ENCODE measurements at regions not wholly inside any gene's neighbourhood (a gene's known extent, or its start where the extent isn't known, plus 50 kb on each side); places are given as distances from the start of the nearest gene placed in this dataset.

DNA sequence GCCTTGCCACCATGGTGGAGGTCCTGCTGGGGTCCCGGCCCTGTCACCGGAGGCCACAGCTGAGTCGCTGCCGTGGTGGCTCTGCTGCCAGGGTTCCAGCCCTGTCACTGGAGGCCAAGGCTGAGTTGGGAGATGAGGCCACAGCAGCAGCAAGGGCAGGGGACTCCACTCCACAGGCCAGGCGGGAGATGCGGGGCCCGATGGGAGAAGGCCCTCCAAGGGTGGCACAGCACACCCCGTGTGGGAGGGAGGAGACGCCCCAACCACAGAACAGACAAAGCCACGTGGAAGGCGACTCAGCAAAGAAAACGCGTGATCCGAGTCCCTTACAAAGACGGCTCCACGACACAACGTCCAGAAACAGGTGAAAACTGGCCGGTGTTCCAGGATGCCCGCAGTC lies 159.3 kb downstream of the BRD1 start:
- H3K27ac ChIP-seq (ENCODE audit: insufficient read depth, low read length, poor library complexity, severe bottlenecking), result no peak overlapping the region
- Mint-ChIP-seq H3K27me3 (peaks cover 37% of the 10 kb centered on the region), H3K4me1 (peaks cover 0 to 37% (median 26%) of the 10 kb centered on the region in 4 donors), H3K9me3 (peaks cover 0 to 5% (median 0%) of the 10 kb centered on the region in 7 donors), H3K4me3 (peak overlapping the region in 1 of 4 donors; percentile 93), H3K36me3 (no peaks in the 10 kb centered on the region), H3K27ac (no peak overlapping the region)
- no peaks in the 10 kb centered on the region for H3K36me3 ChIP-seq (ENCODE audit: control insufficient read depth, insufficient read depth, low read length)
- DNase-seq (no peak), ATAC-seq (ENCODE audit: low read depth in 2 of 2) (no peak)
- H3K27me3 ChIP-seq (ENCODE audit: control insufficient read depth, insufficient read depth, low read length), result peaks cover 13% of the 10 kb centered on the region
- H3K4me1 ChIP-seq (ENCODE audit: control insufficient read depth, insufficient read depth, low read length, poor library complexity, severe bottlenecking), result peaks cover 17% of the 10 kb centered on the region
- no peaks in the 10 kb centered on the region for H3K9me3 ChIP-seq (ENCODE audit: control insufficient read depth in 2 of 2, low read length in 2 of 2)
- H3K4me3 ChIP-seq (ENCODE audit: low read depth, low read length), result no peak overlapping the region

DNA sequence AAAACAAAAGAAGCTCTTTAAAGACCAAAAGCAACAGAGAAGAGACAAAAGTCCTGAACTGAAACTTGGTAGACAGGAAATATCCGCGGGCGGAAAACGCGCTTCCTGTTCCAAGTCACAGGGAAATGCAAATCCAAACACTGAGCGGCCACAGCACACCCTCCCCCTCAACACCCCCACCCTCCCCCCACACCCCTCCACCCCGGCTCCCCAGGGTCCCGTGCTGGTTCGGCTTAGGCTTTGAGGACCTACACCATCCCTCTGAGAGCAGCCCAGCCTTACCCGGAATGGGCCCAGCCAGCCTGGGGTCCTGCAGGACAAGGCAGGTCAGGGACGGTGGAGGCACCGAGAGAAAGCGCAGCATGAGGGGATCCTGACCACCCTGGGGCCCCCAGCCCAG lies 160.4 kb downstream of the BRD1 start:
- H3K36me3 Mint-ChIP-seq, result no peaks in the 10 kb centered on the region
- H3K27ac Mint-ChIP-seq, result peak overlapping the region in 2 of 3 donors; percentile 21 to 93
- H3K27me3 ChIP-seq (ENCODE audit: control insufficient read depth, insufficient read depth, low read length), result peaks cover 13% of the 10 kb centered on the region
- peaks cover 17% of the 10 kb centered on the region for H3K4me1 ChIP-seq (ENCODE audit: control insufficient read depth, insufficient read depth, low read length, poor library complexity, severe bottlenecking)
- peaks cover 0 to 5% (median 0%) of the 10 kb centered on the region in 7 donors for H3K9me3 Mint-ChIP-seq
- ATAC-seq (ENCODE audit: low read depth in 2 of 2) (no peak), DNase-seq (peak in 1 of 3 donors; percentile 37)
- H3K4me3 Mint-ChIP-seq, result peak overlapping the region; percentile 34 to 71 (median 42)
- peaks cover 42% of the 10 kb centered on the region for H3K27me3 Mint-ChIP-seq
- peak overlapping the region; percentile 51 for H3K4me3 ChIP-seq (ENCODE audit: low read depth, low read length)
- H3K9me3 ChIP-seq (ENCODE audit: control insufficient read depth in 2 of 2, low read length in 2 of 2), result no peaks in the 10 kb centered on the region
- H3K27ac ChIP-seq (ENCODE audit: insufficient read depth, low read length, poor library complexity, severe bottlenecking), result no peak overlapping the region
- H3K4me1 Mint-ChIP-seq, result peaks cover 0 to 37% (median 26%) of the 10 kb centered on the region in 4 donors
- no peaks in the 10 kb centered on the region for H3K36me3 ChIP-seq (ENCODE audit: control insufficient read depth, insufficient read depth, low read length)

DNA sequence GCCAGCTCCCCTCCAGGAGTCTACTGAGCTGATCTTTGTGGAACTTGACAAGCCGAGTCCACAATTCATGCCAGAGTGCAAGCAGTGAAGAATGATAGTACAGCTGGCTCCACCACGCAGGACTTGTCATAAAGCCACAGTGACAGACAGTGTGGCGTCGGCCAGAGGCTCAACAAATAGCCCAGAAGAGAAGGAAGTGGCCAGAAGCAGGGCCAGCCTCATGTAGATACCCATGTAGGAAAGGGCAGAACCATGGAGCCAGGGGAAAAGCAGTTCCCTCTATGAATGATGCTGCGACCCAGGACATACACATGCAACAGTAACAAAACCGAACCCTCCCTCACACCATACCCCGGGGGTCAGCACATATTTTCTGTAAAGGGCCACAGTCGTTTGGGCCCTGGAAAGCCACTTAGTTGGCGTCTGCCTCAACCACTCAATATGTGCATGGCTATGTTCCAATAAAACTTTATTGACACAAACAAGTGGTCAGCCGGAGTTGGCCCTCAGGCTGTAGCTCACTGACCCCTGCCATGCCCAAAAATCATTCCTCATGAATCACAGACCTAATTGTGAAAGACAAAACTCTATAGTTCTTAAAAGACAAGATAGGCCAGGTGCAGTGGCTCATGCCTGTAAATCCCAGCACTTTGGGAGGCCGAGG lies 161.4 kb downstream of the BRD1 start:
- H3K9me3 Mint-ChIP-seq, result peaks cover 0 to 5% (median 0%) of the 10 kb centered on the region in 7 donors
- Histone ChIP-seq H3K27ac (ENCODE audit: insufficient read depth, low read length, poor library complexity, severe bottlenecking) (no peak overlapping the region), H3K4me1 (ENCODE audit: control insufficient read depth, insufficient read depth, low read length, poor library complexity, severe bottlenecking) (peaks cover 15% of the 10 kb centered on the region), H3K36me3 (ENCODE audit: control insufficient read depth, insufficient read depth, low read length) (no peaks in the 10 kb centered on the region), H3K9me3 (ENCODE audit: control insufficient read depth in 2 of 2, low read length in 2 of 2) (no peaks in the 10 kb centered on the region), H3K4me3 (ENCODE audit: low read depth, low read length) (no peak overlapping the region), H3K27me3 (ENCODE audit: control insufficient read depth, insufficient read depth, low read length) (peaks cover 7% of the 10 kb centered on the region)
- H3K4me3 Mint-ChIP-seq, result peak overlapping the region in 3 of 4 donors; percentile 36 to 71 (median 49)
- peak overlapping the region in 1 of 3 donors; percentile 21 for H3K27ac Mint-ChIP-seq
- no peaks in the 10 kb centered on the region for H3K36me3 Mint-ChIP-seq
- no peak for ATAC-seq (ENCODE audit: low read depth in 2 of 2)
- no peak for DNase-seq
- peaks cover 33% of the 10 kb centered on the region for H3K27me3 Mint-ChIP-seq
- H3K4me1 Mint-ChIP-seq, result peaks cover 0 to 31% (median 21%) of the 10 kb centered on the region in 4 donors

DNA sequence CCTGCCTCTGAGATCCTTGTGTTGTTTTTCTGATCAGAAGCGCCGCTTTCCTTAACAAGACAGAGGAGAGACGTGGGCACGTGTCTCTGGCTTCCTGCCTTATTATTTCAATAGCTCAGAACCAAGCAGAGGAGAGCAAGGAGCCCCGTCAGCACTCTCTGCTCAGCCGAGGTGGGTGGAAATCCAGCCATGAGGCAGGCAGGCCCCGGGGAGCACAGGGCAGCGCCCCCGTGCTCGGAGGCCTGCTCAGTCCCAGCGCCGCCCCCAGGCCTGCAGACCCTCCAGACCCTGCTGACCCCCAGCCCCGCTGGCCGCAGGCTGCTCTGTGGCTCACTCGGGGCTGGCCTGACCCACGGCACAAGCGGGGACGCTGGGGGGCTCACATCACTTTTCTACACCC lies 162.8 kb downstream of the BRD1 start:
- Mint-ChIP-seq H3K9me3 (peaks cover 0 to 5% (median 0%) of the 10 kb centered on the region in 7 donors), H3K4me3 (no peak overlapping the region), H3K27me3 (peaks cover 28% of the 10 kb centered on the region), H3K4me1 (peaks cover 0 to 28% (median 17%) of the 10 kb centered on the region in 4 donors), H3K27ac (no peak overlapping the region), H3K36me3 (no peaks in the 10 kb centered on the region)
- ATAC-seq (ENCODE audit: low read depth in 2 of 2) (no peak), DNase-seq (no peak)
- H3K36me3 ChIP-seq (ENCODE audit: control insufficient read depth, insufficient read depth, low read length), result no peaks in the 10 kb centered on the region
- H3K27me3 ChIP-seq (ENCODE audit: control insufficient read depth, insufficient read depth, low read length), result peaks cover 6% of the 10 kb centered on the region
- H3K9me3 ChIP-seq (ENCODE audit: control insufficient read depth in 2 of 2, low read length in 2 of 2), result no peaks in the 10 kb centered on the region
- H3K4me1 ChIP-seq (ENCODE audit: control insufficient read depth, insufficient read depth, low read length, poor library complexity, severe bottlenecking), result peaks cover 7% of the 10 kb centered on the region
- no peak overlapping the region for H3K4me3 ChIP-seq (ENCODE audit: low read depth, low read length)
- no peak overlapping the region for H3K27ac ChIP-seq (ENCODE audit: insufficient read depth, low read length, poor library complexity, severe bottlenecking)

DNA sequence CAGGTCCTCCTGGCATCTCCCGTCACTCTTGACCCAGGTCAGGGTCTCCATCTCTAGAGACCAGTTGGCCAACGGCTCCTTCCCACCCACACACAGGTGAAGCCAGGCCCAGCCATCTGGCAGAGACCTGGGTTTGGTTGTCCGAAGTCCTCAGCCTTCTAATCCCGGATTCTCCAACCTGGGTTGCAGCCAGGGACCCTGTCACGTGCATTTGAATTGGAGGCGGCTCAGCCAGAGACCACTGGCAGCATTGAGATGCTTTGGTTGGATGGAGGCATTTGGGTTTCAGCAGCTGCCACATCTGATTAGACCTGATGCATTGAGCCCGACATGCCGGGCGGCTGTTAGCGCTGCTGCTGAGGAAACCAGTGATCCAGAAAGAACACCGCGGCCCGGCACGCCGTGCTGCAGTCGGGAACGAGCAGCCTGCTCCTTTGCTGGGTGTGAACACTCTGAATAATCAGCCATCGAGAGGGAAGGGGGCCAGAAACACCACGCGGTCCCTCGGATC lies 163.2 kb downstream of the BRD1 start:
- peaks cover 23% of the 10 kb centered on the region for H3K27me3 Mint-ChIP-seq
- Histone ChIP-seq H3K4me3 (ENCODE audit: low read depth, low read length) (no peak overlapping the region), H3K27ac (ENCODE audit: insufficient read depth, low read length, poor library complexity, severe bottlenecking) (no peak overlapping the region), H3K4me1 (ENCODE audit: control insufficient read depth, insufficient read depth, low read length, poor library complexity, severe bottlenecking) (peaks cover 7% of the 10 kb centered on the region), H3K9me3 (ENCODE audit: control insufficient read depth in 2 of 2, low read length in 2 of 2) (no peaks in the 10 kb centered on the region), H3K36me3 (ENCODE audit: control insufficient read depth, insufficient read depth, low read length) (no peaks in the 10 kb centered on the region), H3K27me3 (ENCODE audit: control insufficient read depth, insufficient read depth, low read length) (peaks cover 6% of the 10 kb centered on the region)
- no peaks in the 10 kb centered on the region for H3K36me3 Mint-ChIP-seq
- H3K4me3 Mint-ChIP-seq, result no peak overlapping the region
- no peak for ATAC-seq (ENCODE audit: low read depth in 2 of 2)
- H3K9me3 Mint-ChIP-seq, result peaks cover 0 to 5% (median 0%) of the 10 kb centered on the region in 7 donors
- H3K4me1 Mint-ChIP-seq, result peaks cover 0 to 28% (median 16%) of the 10 kb centered on the region in 4 donors
- no peak for DNase-seq
- H3K27ac Mint-ChIP-seq, result no peak overlapping the region

DNA sequence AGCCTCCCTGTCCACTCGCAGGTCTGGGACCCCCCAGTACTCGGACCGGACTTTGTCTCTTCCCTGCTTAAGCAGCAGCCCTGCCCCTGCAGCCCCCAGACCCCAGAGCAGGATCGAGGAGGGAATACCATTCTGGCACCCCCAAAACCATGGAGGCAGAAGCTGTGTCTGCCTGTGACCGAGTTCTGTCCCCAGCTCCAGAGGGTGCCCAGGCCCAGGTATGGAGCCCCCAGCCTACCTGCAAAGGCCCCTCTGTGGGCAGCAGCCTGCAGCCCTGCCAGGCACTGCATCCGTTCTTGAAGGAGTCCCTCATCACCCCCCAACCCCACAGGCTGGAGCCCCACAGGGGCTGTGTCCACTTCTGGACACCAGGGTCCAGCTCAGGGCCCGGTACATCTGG lies 163.8 kb downstream of the BRD1 start:
- ATAC-seq (ENCODE audit: low read depth in 2 of 2) (no peak), DNase-seq (no peak)
- Histone ChIP-seq H3K27me3 (ENCODE audit: control insufficient read depth, insufficient read depth, low read length) (peaks cover 1% of the 10 kb centered on the region), H3K27ac (ENCODE audit: insufficient read depth, low read length, poor library complexity, severe bottlenecking) (no peak overlapping the region), H3K9me3 (ENCODE audit: control insufficient read depth in 2 of 2, low read length in 2 of 2) (no peaks in the 10 kb centered on the region), H3K4me3 (ENCODE audit: low read depth, low read length) (no peak overlapping the region), H3K36me3 (ENCODE audit: control insufficient read depth, insufficient read depth, low read length) (no peaks in the 10 kb centered on the region), H3K4me1 (ENCODE audit: control insufficient read depth, insufficient read depth, low read length, poor library complexity, severe bottlenecking) (peaks cover 7% of the 10 kb centered on the region)
- H3K27me3 Mint-ChIP-seq, result peaks cover 17% of the 10 kb centered on the region
- H3K9me3 Mint-ChIP-seq, result no peaks in the 10 kb centered on the region
- no peak overlapping the region for H3K4me3 Mint-ChIP-seq
- H3K4me1 Mint-ChIP-seq, result peaks cover 0 to 25% (median 13%) of the 10 kb centered on the region in 4 donors
- no peaks in the 10 kb centered on the region for H3K36me3 Mint-ChIP-seq
- H3K27ac Mint-ChIP-seq, result no peak overlapping the region

DNA sequence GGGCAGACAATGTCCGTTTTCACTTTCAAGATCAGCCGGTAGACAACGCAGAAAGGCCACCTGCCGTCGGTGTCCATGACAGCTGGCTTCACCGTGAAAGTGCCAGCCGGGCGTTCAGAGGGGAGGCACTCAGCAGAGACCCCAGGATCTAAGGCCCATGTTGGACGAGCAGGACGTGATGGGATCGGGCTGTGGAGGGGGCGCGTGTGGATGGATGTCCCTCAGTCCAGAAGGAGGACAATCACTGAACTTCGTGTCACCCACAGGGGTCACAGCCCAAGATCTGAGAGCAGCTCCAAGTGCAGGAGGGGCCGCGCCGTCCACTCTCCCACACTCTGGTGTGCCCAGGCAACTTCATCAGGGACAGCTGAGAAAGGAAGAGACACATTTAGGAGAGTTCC lies 164.4 kb downstream of the BRD1 start:
- no peak overlapping the region for H3K4me3 ChIP-seq (ENCODE audit: low read depth, low read length)
- no peaks in the 10 kb centered on the region for H3K27me3 ChIP-seq (ENCODE audit: control insufficient read depth, insufficient read depth, low read length)

DNA sequence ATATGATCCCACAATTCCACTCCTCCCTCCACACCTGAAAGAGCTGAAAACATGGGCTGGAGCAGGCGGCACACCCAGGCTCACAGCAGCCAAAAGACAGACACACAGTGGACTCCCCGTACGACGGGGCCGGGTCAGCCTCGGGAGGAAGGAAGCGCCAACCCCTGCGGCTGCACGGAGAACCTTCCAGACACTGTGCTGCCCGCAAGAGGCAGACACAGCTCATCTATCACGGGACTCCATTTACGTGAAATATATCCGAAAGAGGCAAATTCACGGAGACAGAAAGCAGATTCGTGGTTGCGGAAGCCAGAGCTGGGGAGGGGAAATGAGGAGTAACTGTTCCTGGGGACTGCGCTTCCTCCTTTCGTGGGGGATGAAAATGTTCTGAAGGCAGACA lies 165.0 kb downstream of the BRD1 start:
- Histone ChIP-seq H3K27ac (ENCODE audit: insufficient read depth, low read length, poor library complexity, severe bottlenecking) (no peak overlapping the region), H3K4me1 (ENCODE audit: control insufficient read depth, insufficient read depth, low read length, poor library complexity, severe bottlenecking) (peaks cover 7% of the 10 kb centered on the region), H3K27me3 (ENCODE audit: control insufficient read depth, insufficient read depth, low read length) (no peaks in the 10 kb centered on the region), H3K9me3 (ENCODE audit: control insufficient read depth in 2 of 2, low read length in 2 of 2) (no peaks in the 10 kb centered on the region), H3K4me3 (ENCODE audit: low read depth, low read length) (no peak overlapping the region), H3K36me3 (ENCODE audit: control insufficient read depth, insufficient read depth, low read length) (no peaks in the 10 kb centered on the region)
- H3K27me3 Mint-ChIP-seq, result peaks cover 17% of the 10 kb centered on the region
- no peaks in the 10 kb centered on the region for H3K36me3 Mint-ChIP-seq
- peaks cover 0 to 24% (median 18%) of the 10 kb centered on the region in 4 donors for H3K4me1 Mint-ChIP-seq
- H3K4me3 Mint-ChIP-seq, result no peak overlapping the region
- DNase-seq, result no peak
- H3K9me3 Mint-ChIP-seq, result no peaks in the 10 kb centered on the region
- no peak overlapping the region for H3K27ac Mint-ChIP-seq
- no peak for ATAC-seq (ENCODE audit: low read depth in 2 of 2)

More for the DNA sequence above, 164.4 kb downstream of the BRD1 start:
- Mint-ChIP-seq H3K4me1 (peaks cover 0 to 22% (median 13%) of the 10 kb centered on the region in 4 donors), H3K36me3 (no peaks in the 10 kb centered on the region), H3K27ac (no peak overlapping the region), H3K27me3 (peaks cover 14% of the 10 kb centered on the region), H3K9me3 (no peaks in the 10 kb centered on the region), H3K4me3 (no peak overlapping the region)
- H3K9me3 ChIP-seq (ENCODE audit: control insufficient read depth in 2 of 2, low read length in 2 of 2), result no peaks in the 10 kb centered on the region
- H3K27ac ChIP-seq (ENCODE audit: insufficient read depth, low read length, poor library complexity, severe bottlenecking), result no peak overlapping the region
- H3K4me1 ChIP-seq (ENCODE audit: control insufficient read depth, insufficient read depth, low read length, poor library complexity, severe bottlenecking), result peaks cover 7% of the 10 kb centered on the region
- H3K36me3 ChIP-seq (ENCODE audit: control insufficient read depth, insufficient read depth, low read length), result no peaks in the 10 kb centered on the region
- ATAC-seq (ENCODE audit: low read depth in 2 of 2) (no peak), DNase-seq (no peak)
